ENCODE measurements at regions not wholly inside any gene's neighbourhood (a gene's known extent, or its start where the extent isn't known, plus 50 kb on each side); places are given as distances from the start of the nearest gene placed in this dataset.

DNA sequence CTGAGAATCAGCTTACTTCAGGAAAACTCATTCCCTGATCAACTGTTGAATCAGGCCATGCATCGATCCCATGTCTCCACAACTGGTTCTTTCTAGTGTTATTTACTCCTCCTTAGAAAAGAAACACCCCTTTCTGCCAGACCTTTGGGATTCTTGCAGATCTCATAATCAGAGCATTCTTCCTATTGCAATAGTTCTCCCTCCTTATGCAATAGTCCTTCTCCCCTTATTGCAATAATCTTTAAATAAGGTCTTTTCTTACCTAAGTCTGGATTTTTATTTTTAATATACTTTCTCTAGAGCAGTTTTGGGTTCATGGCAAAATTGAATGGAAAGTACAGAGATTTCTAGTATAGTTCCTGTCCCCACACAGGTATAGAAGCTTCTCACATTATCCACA is 141.9 kb upstream of the SGO1 start:
- Histone ChIP-seq H3K79me2 (ENCODE audit: control insufficient read depth, insufficient read depth, low read length, poor library complexity) (no peaks in the 10 kb centered on the region), H3K4me3 (ENCODE audit: low read depth, low read length) (no peak overlapping the region), H2AK5ac (ENCODE audit: low read length) (no peak overlapping the region), H3K18ac (ENCODE audit: low read length) (no peak overlapping the region), H3K79me1 (ENCODE audit: low read length) (peaks cover 8% of the 10 kb centered on the region), H4K12ac (ENCODE audit: low read depth, low read length) (no peak overlapping the region), H3K9me3 (ENCODE audit: insufficient read depth, low read depth, low read length) (no peaks in the 10 kb centered on the region), H2AFZ (ENCODE audit: insufficient read depth, low read length, poor library complexity) (no peak overlapping the region), H2BK12ac (ENCODE audit: low read length) (no peak overlapping the region), H2BK120ac (ENCODE audit: insufficient read depth, low read length, poor library complexity) (no peak overlapping the region), H3K4ac (ENCODE audit: low read depth, low read length) (no peak overlapping the region), H3K4me1 (ENCODE audit: control insufficient read depth in 1 of 2, insufficient read depth in 2 of 2, low read length in 2 of 2) (peaks cover 3 to 11% of the 10 kb centered on the region in 2 experiments), H3K27me3 (ENCODE audit: insufficient read depth, low read length) (no peaks in the 10 kb centered on the region), H3K4me2 (ENCODE audit: low read length) (no peak overlapping the region), H2BK5ac (ENCODE audit: low read depth, low read length, poor library complexity) (no peak overlapping the region), H4K8ac (ENCODE audit: low read depth, low read length) (no peak overlapping the region), H3K27ac (ENCODE audit: low read depth, low read length) (no peak overlapping the region), H3K36me3 (ENCODE audit: control insufficient read depth in 1 of 2, insufficient read depth in 2 of 2, low read length in 2 of 2) (no peaks in the 10 kb centered on the region), H4K91ac (ENCODE audit: low read depth, low read length) (no peak overlapping the region), H3K14ac (ENCODE audit: low read length) (no peak overlapping the region), H3K9ac (ENCODE audit: low read length) (no peak overlapping the region), H3K23ac (ENCODE audit: low read length) (no peak overlapping the region)
- no CpG with 5 or more reads among the region's 1 CpG for WGBS (ENCODE audit: extremely low coverage, insufficient coverage, insufficient read length)
- no peak for DNase-seq

DNA sequence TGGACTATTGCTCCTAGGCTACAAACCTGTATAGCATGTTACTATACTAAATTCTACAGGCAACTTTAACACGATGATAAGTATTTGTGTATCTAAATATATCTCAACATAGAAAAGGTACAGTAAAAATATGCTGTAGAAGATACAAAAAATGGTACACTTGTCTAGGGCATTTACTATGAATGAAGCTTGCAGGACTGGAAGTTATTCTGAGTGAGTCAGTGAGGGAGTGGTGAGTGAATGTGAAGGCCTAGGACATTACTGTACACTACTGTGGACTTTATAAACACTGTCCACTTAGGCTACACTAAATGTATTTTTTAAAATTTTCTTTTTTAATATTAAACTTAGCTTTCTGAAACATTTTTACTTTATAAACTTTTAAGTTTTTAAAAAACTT is 140.5 kb upstream of the SGO1 start:
- Histone ChIP-seq H3K36me3 (ENCODE audit: control insufficient read depth in 1 of 2, insufficient read depth in 2 of 2, low read length in 2 of 2) (no peaks in the 10 kb centered on the region), H3K4ac (ENCODE audit: low read depth, low read length) (no peak overlapping the region), H3K79me2 (ENCODE audit: control insufficient read depth, insufficient read depth, low read length, poor library complexity) (no peaks in the 10 kb centered on the region), H3K4me3 (ENCODE audit: low read depth, low read length) (no peak overlapping the region), H3K9ac (ENCODE audit: low read length) (no peak overlapping the region), H2BK12ac (ENCODE audit: low read length) (no peak overlapping the region), H3K27ac (ENCODE audit: low read depth, low read length) (no peak overlapping the region), H3K23ac (ENCODE audit: low read length) (no peak overlapping the region), H4K12ac (ENCODE audit: low read depth, low read length) (no peak overlapping the region), H3K27me3 (ENCODE audit: insufficient read depth, low read length) (no peaks in the 10 kb centered on the region), H3K79me1 (ENCODE audit: low read length) (peaks cover 10% of the 10 kb centered on the region), H2AK5ac (ENCODE audit: low read length) (no peak overlapping the region), H4K8ac (ENCODE audit: low read depth, low read length) (no peak overlapping the region), H3K14ac (ENCODE audit: low read length) (no peak overlapping the region), H2BK5ac (ENCODE audit: low read depth, low read length, poor library complexity) (no peak overlapping the region), H2BK120ac (ENCODE audit: insufficient read depth, low read length, poor library complexity) (no peak overlapping the region), H4K91ac (ENCODE audit: low read depth, low read length) (no peak overlapping the region), H3K4me1 (ENCODE audit: control insufficient read depth in 1 of 2, insufficient read depth in 2 of 2, low read length in 2 of 2) (peaks cover 3 to 11% of the 10 kb centered on the region in 2 experiments), H3K9me3 (ENCODE audit: insufficient read depth, low read depth, low read length) (no peaks in the 10 kb centered on the region), H2AFZ (ENCODE audit: insufficient read depth, low read length, poor library complexity) (no peak overlapping the region), H3K18ac (ENCODE audit: low read length) (no peak overlapping the region), H3K4me2 (ENCODE audit: low read length) (no peak overlapping the region)
- WGBS (ENCODE audit: extremely low coverage, insufficient coverage, insufficient read length) = no CpG with 5 or more reads among the region's 1 CpG
- peak; percentile 31 to 66 for DNase-seq

DNA sequence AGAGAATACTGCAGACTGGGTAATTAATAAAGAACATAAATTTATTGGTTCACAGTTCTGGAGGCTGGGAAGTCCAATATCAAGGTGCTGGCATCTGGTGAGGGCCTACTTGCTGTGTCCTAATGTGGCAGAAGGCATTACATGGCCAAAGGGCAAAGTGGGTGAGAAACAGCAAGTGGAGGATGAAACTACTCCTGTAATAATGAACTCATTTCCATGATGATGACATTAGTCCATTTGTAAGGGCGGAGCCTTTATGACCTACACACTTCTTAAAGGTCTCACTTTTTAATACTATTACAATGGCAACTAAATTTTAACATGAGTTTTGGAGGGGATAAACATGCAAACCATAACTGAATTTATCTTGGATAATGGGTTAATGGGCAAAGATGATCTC is 139.6 kb upstream of the SGO1 start:
- peaks cover 3 to 12% of the 10 kb centered on the region in 2 experiments for H3K4me1 ChIP-seq (ENCODE audit: control insufficient read depth in 1 of 2, insufficient read depth in 2 of 2, low read length in 2 of 2)
- no peak overlapping the region for H3K14ac ChIP-seq (ENCODE audit: low read length)
- H3K9me3 ChIP-seq (ENCODE audit: insufficient read depth, low read depth, low read length) = no peaks in the 10 kb centered on the region
- H2BK5ac ChIP-seq (ENCODE audit: low read depth, low read length, poor library complexity) = no peak overlapping the region
- H3K27me3 ChIP-seq (ENCODE audit: insufficient read depth, low read length) = no peaks in the 10 kb centered on the region
- WGBS (ENCODE audit: extremely low coverage, insufficient coverage, insufficient read length) = no CpG with 5 or more reads among the region's 1 CpG
- H2AK5ac ChIP-seq (ENCODE audit: low read length) = no peak overlapping the region
- H3K79me2 ChIP-seq (ENCODE audit: control insufficient read depth, insufficient read depth, low read length, poor library complexity) = no peaks in the 10 kb centered on the region
- no peak overlapping the region for H3K4me2 ChIP-seq (ENCODE audit: low read length)
- H3K27ac ChIP-seq (ENCODE audit: low read depth, low read length) = peak overlapping the region; percentile 65
- H3K9ac ChIP-seq (ENCODE audit: low read length) = no peak overlapping the region
- DNase-seq = no peak
- no peak overlapping the region for H3K4ac ChIP-seq (ENCODE audit: low read depth, low read length)
- H4K91ac ChIP-seq (ENCODE audit: low read depth, low read length) = no peak overlapping the region
- H2AFZ ChIP-seq (ENCODE audit: insufficient read depth, low read length, poor library complexity) = no peak overlapping the region
- H2BK12ac ChIP-seq (ENCODE audit: low read length) = no peak overlapping the region
- H2BK120ac ChIP-seq (ENCODE audit: insufficient read depth, low read length, poor library complexity) = no peak overlapping the region
- H4K12ac ChIP-seq (ENCODE audit: low read depth, low read length) = no peak overlapping the region
- no peak overlapping the region for H3K4me3 ChIP-seq (ENCODE audit: low read depth, low read length)
- H3K79me1 ChIP-seq (ENCODE audit: low read length) = peaks cover 10% of the 10 kb centered on the region
- no peak overlapping the region for H4K8ac ChIP-seq (ENCODE audit: low read depth, low read length)
- H3K18ac ChIP-seq (ENCODE audit: low read length) = no peak overlapping the region
- H3K23ac ChIP-seq (ENCODE audit: low read length) = no peak overlapping the region
- no peaks in the 10 kb centered on the region for H3K36me3 ChIP-seq (ENCODE audit: control insufficient read depth in 1 of 2, insufficient read depth in 2 of 2, low read length in 2 of 2)

DNA sequence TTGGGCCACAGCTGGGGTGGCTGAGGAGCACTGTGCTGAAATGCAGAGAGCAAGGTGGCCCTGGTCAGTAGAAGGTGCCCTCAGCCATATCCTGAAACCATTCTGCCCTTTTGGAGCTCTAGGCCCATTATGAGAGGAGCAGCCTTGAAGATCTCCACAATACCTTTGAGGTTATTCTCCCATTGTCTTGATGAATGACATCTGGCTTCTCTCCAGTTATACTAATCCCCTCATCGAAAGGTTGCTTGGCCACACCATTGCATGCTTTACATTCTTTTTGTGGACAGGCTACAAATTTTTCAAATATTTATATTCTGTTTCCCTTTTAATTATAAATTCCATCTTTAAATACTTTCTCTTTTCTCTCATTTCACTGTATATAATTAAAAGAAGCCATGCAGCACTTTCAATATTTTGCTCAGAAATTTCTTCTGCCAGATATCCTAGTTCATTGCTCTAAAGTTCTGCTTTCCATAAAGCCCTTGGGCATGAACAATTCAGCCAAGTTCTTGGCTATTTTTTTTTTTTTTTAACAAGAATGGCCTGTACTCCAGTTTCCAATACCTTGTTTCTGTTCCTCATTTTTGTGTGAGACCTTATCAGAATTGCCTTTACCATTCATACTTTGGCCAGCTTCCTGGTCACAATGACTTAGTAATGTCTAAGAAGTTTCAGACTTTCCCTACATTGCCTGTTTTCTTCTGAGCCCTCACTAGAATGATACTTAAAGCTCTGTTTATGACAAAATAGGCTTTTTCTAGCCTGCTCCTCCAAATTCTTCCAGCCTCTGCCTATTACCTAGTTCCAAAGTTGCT is 138.9 kb upstream of the SGO1 start:
- Histone ChIP-seq H3K23ac (ENCODE audit: low read length) (peak overlapping the region; percentile 93), H2BK12ac (ENCODE audit: low read length) (peak overlapping the region; percentile 50), H3K9me3 (ENCODE audit: insufficient read depth, low read depth, low read length) (no peaks in the 10 kb centered on the region), H3K9ac (ENCODE audit: low read length) (peak overlapping the region; percentile 76), H3K27ac (ENCODE audit: low read depth, low read length) (peak overlapping the region; percentile 74), H4K91ac (ENCODE audit: low read depth, low read length) (peak overlapping the region; percentile 68), H2BK120ac (ENCODE audit: insufficient read depth, low read length, poor library complexity) (peak overlapping the region; percentile 88), H3K36me3 (ENCODE audit: control insufficient read depth in 1 of 2, insufficient read depth in 2 of 2, low read length in 2 of 2) (no peaks in the 10 kb centered on the region), H3K4me2 (ENCODE audit: low read length) (no peak overlapping the region), H4K8ac (ENCODE audit: low read depth, low read length) (no peak overlapping the region), H4K12ac (ENCODE audit: low read depth, low read length) (peak overlapping the region; percentile 70), H2AFZ (ENCODE audit: insufficient read depth, low read length, poor library complexity) (no peak overlapping the region), H3K4me1 (ENCODE audit: control insufficient read depth in 1 of 2, insufficient read depth in 2 of 2, low read length in 2 of 2) (peaks cover 3 to 14% of the 10 kb centered on the region in 2 experiments), H3K4me3 (ENCODE audit: low read depth, low read length) (no peak overlapping the region), H3K27me3 (ENCODE audit: insufficient read depth, low read length) (no peaks in the 10 kb centered on the region), H3K14ac (ENCODE audit: low read length) (peak overlapping the region; percentile 48), H3K18ac (ENCODE audit: low read length) (no peak overlapping the region), H3K79me2 (ENCODE audit: control insufficient read depth, insufficient read depth, low read length, poor library complexity) (no peaks in the 10 kb centered on the region), H3K4ac (ENCODE audit: low read depth, low read length) (no peak overlapping the region), H3K79me1 (ENCODE audit: low read length) (peaks cover 10% of the 10 kb centered on the region), H2AK5ac (ENCODE audit: low read length) (peak overlapping the region; percentile 47), H2BK5ac (ENCODE audit: low read depth, low read length, poor library complexity) (peak overlapping the region; percentile 39)
- WGBS (ENCODE audit: extremely low coverage, insufficient coverage, insufficient read length) = no CpG with 5 or more reads among the region's 1 CpG
- DNase-seq = peak; percentile 40 to 86

Measured in trophoblast cell (in vitro differentiated cells and primary cell).